CD14-positive monocyte (primary cell): ENCODE measurements at regions not wholly inside any gene's neighbourhood (a gene's known extent, or its start where the extent isn't known, plus 50 kb on each side); places are given as distances from the start of the nearest gene placed in this dataset.

ENCODE experiments used
- DNase-seq, 3 donors: peaks; one replicate each; pipeline ENCODE4 v3.0.0-alpha.2; 2011 to 2022
- H2AFZ ChIP-seq: 2 replicates; pipeline ENCODE4 v1.6.0; 2012; ENCODE audit warnings: mild to moderate bottlenecking, low read depth, low read length, inconsistent platforms; ENCODE audit not compliant: insufficient read depth, poor library complexity, severe bottlenecking
- H3K27ac ChIP-seq, 2 donors: 1 replicate in 1 of 2; 2 replicates in 1 of 2; pipeline ENCODE4 v1.5.1; 2012 to 2013; ENCODE audit warnings: low read length in 2 of 2, control low read depth in 1 of 2, inconsistent platforms in 1 of 2, low read depth in 1 of 2, mild to moderate bottlenecking in 1 of 2
- H3K27me3 ChIP-seq, 2 donors: one replicate each; pipeline versions ENCODE4 v1.6.0 to v1.6.1; 2011 to 2013; ENCODE audit warnings: low read length in 2 of 2; ENCODE audit not compliant: control insufficient read depth in 2 of 2, insufficient read depth in 2 of 2
- H3K36me3 ChIP-seq, 2 donors: replicated peaks in 1 of 2; 1 replicate in 1 of 2; 2 replicates in 1 of 2; pipeline versions ENCODE4 v1.5.1 to v1.6.1; 2012 to 2013; ENCODE audit warnings: low read length in 2 of 2, control low read depth in 1 of 2, inconsistent platforms in 1 of 2, mild to moderate bottlenecking in 1 of 2; ENCODE audit not compliant: insufficient read depth in 2 of 2, control insufficient read depth in 1 of 2
- H3K4me1 ChIP-seq, 2 donors: 1 replicate in 1 of 2; 2 replicates in 1 of 2; pipeline versions ENCODE4 v1.5.1 to v1.6.1; 2012 to 2013; ENCODE audit warnings: low read length in 2 of 2, control low read depth in 1 of 2, inconsistent platforms in 1 of 2, mild to moderate bottlenecking in 1 of 2, moderate library complexity in 1 of 2; ENCODE audit not compliant: insufficient read depth in 2 of 2, control insufficient read depth in 1 of 2
- H3K4me2 ChIP-seq: replicated peaks from 2 replicates; pipeline ENCODE3; 2012; ENCODE audit warnings: low read length, moderate library complexity, mild to moderate bottlenecking; ENCODE audit not compliant: poor library complexity, severe bottlenecking; ENCODE audit errors: extremely low read depth
- H3K4me3 ChIP-seq, 3 experiments: fragments of 200-600 bp in 1 of 3; sonication (generic) in 1 of 3; replicated peaks in 1 of 3; 1 replicate in 2 of 3; 2 replicates in 1 of 3; pipeline ENCODE4 v1.5.1; 2011 to 2013; ENCODE audit warnings: low read length in 3 of 3, mild to moderate bottlenecking in 3 of 3, control low read depth in 2 of 3, low read depth in 2 of 3, inconsistent platforms in 1 of 3, moderate library complexity in 1 of 3
- H3K79me2 ChIP-seq: 2 replicates; pipeline ENCODE4 v1.6.0; 2012; ENCODE audit warnings: mild to moderate bottlenecking, control low read depth, inconsistent platforms, low read length, moderate library complexity; ENCODE audit not compliant: insufficient read depth
- H3K9ac ChIP-seq: 2 replicates; pipeline ENCODE4 v1.6.0; 2017; ENCODE audit warnings: low read length, mild to moderate bottlenecking; ENCODE audit not compliant: insufficient read depth, poor library complexity, severe bottlenecking
- H3K9me3 ChIP-seq, 2 donors: replicated peaks in 1 of 2; 1 replicate in 1 of 2; 2 replicates in 1 of 2; pipeline versions ENCODE4 v1.5.1 to v1.6.1; 2012 to 2013; ENCODE audit warnings: low read length in 2 of 2, control low read depth in 1 of 2; ENCODE audit not compliant: control insufficient read depth in 1 of 2, insufficient read depth in 1 of 2
- H4K20me1 ChIP-seq: 2 replicates; pipeline ENCODE4 v1.6.0; 2012; ENCODE audit warnings: mild to moderate bottlenecking, low read length, control low read depth, moderate library complexity; ENCODE audit not compliant: insufficient read depth
- H3K27ac Mint-ChIP-seq, 7 donors: one replicate each; pipeline ENCODE4 v1.8.0; 2020; ENCODE audit warnings: mild to moderate bottlenecking in 7 of 7, mixed read lengths in 7 of 7, moderate library complexity in 6 of 7, inconsistent platforms in 2 of 7
- H3K27me3 Mint-ChIP-seq, 3 donors: one replicate each; pipeline ENCODE4 v1.8.0; 2021 to 2022; ENCODE audit warnings: low read depth in 3 of 3, mild to moderate bottlenecking in 3 of 3, mixed read lengths in 3 of 3, moderate library complexity in 3 of 3, inconsistent platforms in 1 of 3
- H3K36me3 Mint-ChIP-seq, 2 donors: one replicate each; pipeline ENCODE4 v1.8.0; 2020; ENCODE audit warnings: mixed read lengths in 2 of 2, inconsistent platforms in 1 of 2, mild to moderate bottlenecking in 1 of 2
- H3K4me1 Mint-ChIP-seq: one replicate; pipeline ENCODE4 v1.8.0; 2020; ENCODE audit warnings: mild to moderate bottlenecking, mixed read lengths
- H3K4me3 Mint-ChIP-seq, 2 donors: one replicate each; pipeline ENCODE4 v1.8.0; 2020; ENCODE audit warnings: mild to moderate bottlenecking in 2 of 2, mixed read lengths in 2 of 2, moderate library complexity in 1 of 2
- H3K9me3 Mint-ChIP-seq, 7 donors: one replicate each; pipeline ENCODE4 v1.8.0; 2020 to 2022; ENCODE audit warnings: mixed read lengths in 7 of 7, mild to moderate bottlenecking in 6 of 7, moderate library complexity in 6 of 7, inconsistent platforms in 2 of 7
- CTCF ChIP-seq: fragments of 200-600 bp; IDR thresholded peaks from one replicate; pipeline ENCODE4 v1.8.0; 2022; ENCODE audit warnings: antibody characterized with exemption, mild to moderate bottlenecking
- WGBS: methylation state at CpG from one replicate; pipeline ENCODE4 v1.1.5; 2013; ENCODE audit warnings: missing lambda C conversion rate; ENCODE audit not compliant: insufficient coverage; 5-methylcytosine and 5-hydroxymethylcytosine counted together
- intact Hi-C, 2 donors: fragments of 100-400 bp; cut with micrococcal nuclease; formaldehyde crosslinking; loops; one replicate each; pipeline versions ENCODE4 v1.15.0 to v1.15.1; 2023

- Histone ChIP-seq H4K20me1 (no peaks in the 10 kb centered on the region), H3K4me1 (no peaks in the 10 kb centered on the region), H3K4me3 (no peak overlapping the region), H3K4me2 (no peak overlapping the region), H3K9me3 (peaks cover 0 to 2% of the 10 kb centered on the region in 2 donors), H3K36me3 (no peaks in the 10 kb centered on the region), H2AFZ (no peak overlapping the region), H3K9ac (no peak overlapping the region), H3K27me3 (no peaks in the 10 kb centered on the region), H3K27ac (no peak overlapping the region), H3K79me2 (no peaks in the 10 kb centered on the region)
- no peaks in the 10 kb centered on the region for H3K27me3 Mint-ChIP-seq
- TF ChIP-seq CTCF: no peak
- WGBS: 80% methylated on average over 1 of the region's 4 CpGs
- no peak for DNase-seq
- H3K36me3 Mint-ChIP-seq: no peaks in the 10 kb centered on the region
- intact Hi-C loops: no loop called here
- no peak overlapping the region for H3K27ac Mint-ChIP-seq
- H3K4me3 Mint-ChIP-seq: no peak overlapping the region
- H3K4me1 Mint-ChIP-seq: no peaks in the 10 kb centered on the region
- peaks cover 0 to 9% (median 4%) of the 10 kb centered on the region in 7 donors for H3K9me3 Mint-ChIP-seq
Measured at GRCh38 chr3:81072591-81072990, 688.9 kb downstream of the GBE1 start.

- WGBS: no CpG with 5 or more reads among the region's 1 CpG
- H3K9ac ChIP-seq: no peak overlapping the region
- intact Hi-C loops: no loop called here
- Mint-ChIP-seq H3K4me3 (no peak overlapping the region), H3K27me3 (no peaks in the 10 kb centered on the region), H3K9me3 (peaks cover 7 to 17% (median 12%) of the 10 kb centered on the region in 7 donors), H3K4me1 (no peaks in the 10 kb centered on the region), H3K27ac (no peak overlapping the region), H3K36me3 (no peaks in the 10 kb centered on the region)
- no peak overlapping the region for H3K4me2 ChIP-seq
- H3K4me1 ChIP-seq: no peaks in the 10 kb centered on the region
- no peak overlapping the region for H3K27ac ChIP-seq
- no peaks in the 10 kb centered on the region for H3K36me3 ChIP-seq
- H3K4me3 ChIP-seq: no peak overlapping the region
- TF ChIP-seq CTCF: no peak
- H3K27me3 ChIP-seq: no peaks in the 10 kb centered on the region
- H3K79me2 ChIP-seq: no peaks in the 10 kb centered on the region
- no peak overlapping the region for H2AFZ ChIP-seq
- peaks cover 9 to 12% of the 10 kb centered on the region in 2 donors for H3K9me3 ChIP-seq
- DNase-seq: no peak
- H4K20me1 ChIP-seq: no peaks in the 10 kb centered on the region
Measured at GRCh38 chr3:81068546-81068945, 692.9 kb downstream of the GBE1 start.
